HEK293 (cell line): ENCODE measurements at regions not wholly inside any gene's neighbourhood (a gene's known extent, or its start where the extent isn't known, plus 50 kb on each side); places are given as distances from the start of the nearest gene placed in this dataset.

ENCODE experiments used
- CTCF ChIA-PET: fragments of 350-600 bp; formaldehyde crosslinking; extraction: SDS; loops from one replicate; lab custom pipeline; 2021; ENCODE audit warnings: antibody characterized with exemption; lab: Yijun Ruan, JAX
- POLR2A ChIA-PET: fragments of 300-600 bp; formaldehyde crosslinking; extraction: SDS; loops from one replicate; lab custom pipeline; 2020; ENCODE audit warnings: antibody characterized with exemption, inconsistent platforms; lab: Yijun Ruan, JAX
- H3K27ac ChIP-seq: fragments of 200-500 bp; sonication (Bioruptor generic); 2 replicates; pipeline ENCODE4 v1.5.1; 2014; ENCODE audit warnings: low read depth, low read length, control low read depth, inconsistent platforms; ENCODE audit errors: extremely low read depth
- H3K36me3 ChIP-seq, 2 experiments: fragments of 200-500 bp in 1 of 2; sonication (Bioruptor generic) in 1 of 2; 1 replicate in 1 of 2; 2 replicates in 1 of 2; pipeline ENCODE4 v1.5.1; 2014 to 2017; ENCODE audit warnings: inconsistent platforms in 2 of 2, low read length in 2 of 2; ENCODE audit not compliant: control insufficient read depth in 2 of 2, insufficient read depth in 1 of 2
- H3K4me1 ChIP-seq: fragments of 200-500 bp; sonication (Bioruptor generic); 2 replicates; pipeline ENCODE4 v1.5.1; 2014; ENCODE audit warnings: mild to moderate bottlenecking, low read length, inconsistent platforms; ENCODE audit not compliant: control insufficient read depth, insufficient read depth
- H3K4me3 ChIP-seq: 2 replicates; pipeline ENCODE4 v1.5.1; 2011; ENCODE audit warnings: low read depth, mild to moderate bottlenecking, control low read depth, low read length, moderate library complexity
- H3K9me3 ChIP-seq: fragments of 200-500 bp; sonication (Bioruptor generic); 2 replicates; pipeline ENCODE4 v1.5.1; 2014; ENCODE audit warnings: low read depth, low read length, inconsistent platforms; ENCODE audit not compliant: control insufficient read depth, insufficient read depth
- BCL11A ChIP-seq: fragments of 450-650 bp; formaldehyde crosslinking; IDR thresholded peaks from 2 replicates; pipeline ENCODE4 v1.5.1; 2016; ENCODE audit warnings: low read depth, missing biosample characterization, missing genetic modification characterization
- GLIS1 ChIP-seq: fragments of 450-650 bp; formaldehyde crosslinking; IDR thresholded peaks from 2 replicates; pipeline ENCODE4 v1.5.1; 2016; ENCODE audit warnings: missing biosample characterization, missing genetic modification characterization
- SCRT2 ChIP-seq: fragments of 450-650 bp; formaldehyde crosslinking; IDR thresholded peaks from 2 replicates; pipeline ENCODE4 v1.5.1; 2016; ENCODE audit warnings: missing biosample characterization, missing genetic modification characterization
- TSHZ1 ChIP-seq: fragments of 450-650 bp; formaldehyde crosslinking; IDR thresholded peaks from 2 replicates; pipeline ENCODE4 v1.5.1; 2016; ENCODE audit warnings: missing biosample characterization, missing genetic modification characterization, borderline replicate concordance
- YY1 ChIP-seq: fragments of 450-650 bp; formaldehyde crosslinking; IDR thresholded peaks from 2 replicates; pipeline ENCODE4 v1.5.1; 2018; ENCODE audit warnings: missing biosample characterization, missing genetic modification characterization
- YY2 ChIP-seq: fragments of 450-650 bp; formaldehyde crosslinking; IDR thresholded peaks from 2 replicates; pipeline ENCODE4 v1.5.1; 2016; ENCODE audit warnings: missing biosample characterization, missing genetic modification characterization
- ZBTB20 ChIP-seq: fragments of 450-650 bp; formaldehyde crosslinking; IDR thresholded peaks from 2 replicates; pipeline ENCODE4 v1.5.1; 2016; ENCODE audit warnings: missing biosample characterization, missing genetic modification characterization
- ZEB2 ChIP-seq: fragments of 450-650 bp; formaldehyde crosslinking; IDR thresholded peaks from 2 replicates; pipeline ENCODE4 v1.5.1; 2016; ENCODE audit warnings: missing biosample characterization, missing genetic modification characterization
- ZNF112 ChIP-seq: fragments of 450-650 bp; formaldehyde crosslinking; IDR thresholded peaks from 2 replicates; pipeline ENCODE4 v1.5.0; 2017; ENCODE audit warnings: missing biosample characterization, missing genetic modification characterization
- ZNF16 ChIP-seq: fragments of 450-650 bp; formaldehyde crosslinking; IDR thresholded peaks from 2 replicates; pipeline ENCODE4 v1.5.1; 2016; ENCODE audit warnings: low read depth, missing biosample characterization, missing genetic modification characterization
- ZNF2 ChIP-seq: fragments of 450-650 bp; formaldehyde crosslinking; IDR thresholded peaks from 2 replicates; pipeline ENCODE4 v1.5.1; 2016; ENCODE audit warnings: missing biosample characterization, missing genetic modification characterization
- ZNF280C ChIP-seq: fragments of 450-650 bp; formaldehyde crosslinking; IDR thresholded peaks from 2 replicates; pipeline ENCODE4 v1.5.1; 2016; ENCODE audit warnings: missing biosample characterization, missing genetic modification characterization
- ZNF302 ChIP-seq: fragments of 450-650 bp; formaldehyde crosslinking; IDR thresholded peaks from 2 replicates; pipeline ENCODE4 v1.5.1; 2016; ENCODE audit warnings: missing biosample characterization, missing genetic modification characterization, low read depth
- ZNF341 ChIP-seq: fragments of 450-650 bp; formaldehyde crosslinking; IDR thresholded peaks from 2 replicates; pipeline ENCODE4; 2016; ENCODE audit warnings: low read depth, missing biosample characterization, missing genetic modification characterization
- ZNF350 ChIP-seq: fragments of 450-650 bp; formaldehyde crosslinking; IDR thresholded peaks from 2 replicates; pipeline ENCODE4 v1.5.0; 2017; ENCODE audit warnings: missing biosample characterization, mild to moderate bottlenecking, missing genetic modification characterization
- ZNF354C ChIP-seq: fragments of 450-650 bp; formaldehyde crosslinking; IDR thresholded peaks from 2 replicates; pipeline ENCODE4 v1.5.1; 2016; ENCODE audit warnings: missing biosample characterization, missing genetic modification characterization, low read depth, borderline replicate concordance
- ZNF416 ChIP-seq: fragments of 450-650 bp; formaldehyde crosslinking; IDR thresholded peaks from 2 replicates; pipeline ENCODE4 v1.5.1; 2016; ENCODE audit warnings: missing biosample characterization, missing genetic modification characterization
- ZNF544 ChIP-seq: fragments of 450-650 bp; formaldehyde crosslinking; IDR thresholded peaks from 2 replicates; pipeline ENCODE4 v1.5.0; 2017; ENCODE audit warnings: missing biosample characterization, missing genetic modification characterization
- ZNF549 ChIP-seq: fragments of 450-650 bp; IDR thresholded peaks from 2 replicates; pipeline ENCODE4 v1.5.1; 2018; ENCODE audit warnings: missing biosample characterization, missing genetic modification characterization, mild to moderate bottlenecking, inconsistent platforms, moderate library complexity
- ZNF558 ChIP-seq: fragments of 450-650 bp; formaldehyde crosslinking; IDR thresholded peaks from 2 replicates; pipeline ENCODE4 v1.5.1; 2016; ENCODE audit warnings: missing biosample characterization, missing genetic modification characterization
- ZNF561 ChIP-seq: fragments of 450-650 bp; IDR thresholded peaks from 2 replicates; pipeline ENCODE4 v1.5.1; 2018; ENCODE audit warnings: missing biosample characterization, missing genetic modification characterization, borderline replicate concordance
- ZNF639 ChIP-seq: fragments of 450-650 bp; formaldehyde crosslinking; IDR thresholded peaks from 2 replicates; pipeline ENCODE4 v1.5.1; 2016; ENCODE audit warnings: missing biosample characterization, missing genetic modification characterization
- ZNF658 ChIP-seq: fragments of 450-650 bp; formaldehyde crosslinking; IDR thresholded peaks from 2 replicates; pipeline ENCODE4; 2016; ENCODE audit warnings: missing biosample characterization, missing genetic modification characterization
- ZNF76 ChIP-seq: fragments of 450-650 bp; formaldehyde crosslinking; IDR thresholded peaks from 2 replicates; pipeline ENCODE4; 2016; ENCODE audit warnings: low read depth, missing biosample characterization, missing genetic modification characterization, borderline replicate concordance
- ZSCAN23 ChIP-seq: fragments of 450-650 bp; formaldehyde crosslinking; IDR thresholded peaks from 2 replicates; pipeline ENCODE4 v1.5.1; 2016; ENCODE audit warnings: missing biosample characterization, missing genetic modification characterization
- TF ChIP-seq, protein P1 (sequence below): fragments of 450-650 bp; formaldehyde crosslinking; IDR thresholded peaks from 2 replicates; pipeline ENCODE4 v1.5.1; 2017; ENCODE audit warnings: missing biosample characterization, mild to moderate bottlenecking, missing genetic modification characterization, moderate library complexity
- TF ChIP-seq, protein P2 (sequence below): fragments of 450-650 bp; formaldehyde crosslinking; IDR thresholded peaks from 2 replicates; pipeline ENCODE4 v1.5.1; 2017; ENCODE audit warnings: missing biosample characterization, missing genetic modification characterization

DNA sequence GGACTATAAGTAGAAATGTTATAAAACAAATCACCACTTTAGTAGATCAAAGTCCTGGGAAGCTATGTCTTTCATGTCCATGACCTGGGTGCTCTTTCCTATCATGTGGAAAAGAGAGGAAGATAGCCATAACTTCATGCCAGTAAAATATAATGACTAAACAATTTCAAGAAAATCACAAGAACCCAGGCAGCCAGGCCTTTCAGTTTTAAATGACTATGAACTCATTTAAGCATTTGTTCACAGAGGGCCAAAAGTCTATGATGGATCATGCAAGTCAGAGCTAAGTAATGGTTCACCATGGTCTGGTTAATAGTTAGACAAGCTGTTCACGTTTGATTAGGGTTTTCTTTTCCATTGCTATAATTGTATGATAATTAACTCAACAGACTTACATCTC lies 155.8 kb downstream of the PPARGC1A start (continued):
- TF ChIP-seq, protein P1, sequence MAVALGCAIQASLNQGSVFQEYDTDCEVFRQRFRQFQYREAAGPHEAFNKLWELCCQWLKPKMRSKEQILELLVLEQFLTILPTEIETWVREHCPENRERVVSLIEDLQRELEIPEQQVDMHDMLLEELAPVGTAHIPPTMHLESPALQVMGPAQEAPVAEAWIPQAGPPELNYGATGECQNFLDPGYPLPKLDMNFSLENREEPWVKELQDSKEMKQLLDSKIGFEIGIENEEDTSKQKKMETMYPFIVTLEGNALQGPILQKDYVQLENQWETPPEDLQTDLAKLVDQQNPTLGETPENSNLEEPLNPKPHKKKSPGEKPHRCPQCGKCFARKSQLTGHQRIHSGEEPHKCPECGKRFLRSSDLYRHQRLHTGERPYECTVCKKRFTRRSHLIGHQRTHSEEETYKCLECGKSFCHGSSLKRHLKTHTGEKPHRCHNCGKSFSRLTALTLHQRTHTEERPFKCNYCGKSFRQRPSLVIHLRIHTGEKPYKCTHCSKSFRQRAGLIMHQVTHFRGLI (tag by site-specific recombination): no peak
- TF ChIP-seq ZBTB20 (tag by site-specific recombination) (no peak), ZNF280C (tag by site-specific recombination) (no peak), ZNF16 (tag by site-specific recombination) (no peak), BCL11A (tag by site-specific recombination) (no peak)

DNA sequence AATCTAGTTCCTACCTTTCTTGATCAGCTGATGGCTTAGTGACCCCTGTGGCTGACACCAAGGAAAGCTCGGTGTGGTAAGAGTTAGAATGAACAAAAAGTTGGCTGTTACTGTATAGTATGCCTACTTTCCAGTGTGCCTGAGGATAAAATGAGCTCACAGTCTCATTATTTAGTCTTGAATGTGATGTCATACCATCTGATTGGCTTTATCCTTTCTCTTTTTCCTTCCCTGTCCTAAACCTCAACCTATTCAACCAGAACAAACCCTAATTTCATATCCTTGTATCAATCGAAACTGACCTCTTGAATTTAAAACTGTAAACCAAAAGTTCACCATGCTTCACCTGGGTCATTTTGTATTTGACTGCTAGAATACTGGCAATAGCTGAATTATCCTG lies 156.4 kb downstream of the PPARGC1A start:
- POLR2A ChIA-PET: no interaction called here
- Histone ChIP-seq H3K4me1 (no peaks in the 10 kb centered on the region), H3K36me3 (no peaks in the 10 kb centered on the region), H3K9me3 (no peaks in the 10 kb centered on the region), H3K4me3 (no peak overlapping the region), H3K27ac (no peak overlapping the region)
- TF ChIP-seq ZEB2 (tag by site-specific recombination) (no peak), ZNF354C (tag by site-specific recombination) (no peak), ZNF639 (no peak), ZNF416 (tag by site-specific recombination) (no peak), SCRT2 (no peak), ZNF658 (no peak), ZSCAN23 (no peak), ZNF549 (tag by site-specific recombination) (no peak), ZNF2 (tag by site-specific recombination) (no peak), ZNF544 (no peak)
- CTCF ChIA-PET: interaction anchor here (0.7 kb wide), 2 partner anchors 16 to 1260 kb away, joined by 3 to 8 read pairs; no protein-coding TSS in a partner anchor

GRCh38 chr4:23730998-23731397 lies 158.8 kb downstream of the PPARGC1A start:
- POLR2A ChIA-PET: no interaction called here
- Histone ChIP-seq H3K27ac (no peak overlapping the region), H3K4me1 (no peaks in the 10 kb centered on the region)
- TF ChIP-seq SCRT2 (no peak), TSHZ1 (no peak), ZNF558 (tag by site-specific recombination) (no peak), GLIS1 (tag by site-specific recombination) (no peak), YY1 (tag by site-specific recombination) (no peak), ZNF341 (tag by site-specific recombination) (no peak), ZNF76 (tag by site-specific recombination) (no peak), ZNF561 (no peak), ZNF112 (tag by site-specific recombination) (no peak), YY2 (tag by site-specific recombination) (no peak), ZNF302 (tag by site-specific recombination) (no peak), ZNF350 (no peak)
- TF ChIP-seq, protein P2, sequence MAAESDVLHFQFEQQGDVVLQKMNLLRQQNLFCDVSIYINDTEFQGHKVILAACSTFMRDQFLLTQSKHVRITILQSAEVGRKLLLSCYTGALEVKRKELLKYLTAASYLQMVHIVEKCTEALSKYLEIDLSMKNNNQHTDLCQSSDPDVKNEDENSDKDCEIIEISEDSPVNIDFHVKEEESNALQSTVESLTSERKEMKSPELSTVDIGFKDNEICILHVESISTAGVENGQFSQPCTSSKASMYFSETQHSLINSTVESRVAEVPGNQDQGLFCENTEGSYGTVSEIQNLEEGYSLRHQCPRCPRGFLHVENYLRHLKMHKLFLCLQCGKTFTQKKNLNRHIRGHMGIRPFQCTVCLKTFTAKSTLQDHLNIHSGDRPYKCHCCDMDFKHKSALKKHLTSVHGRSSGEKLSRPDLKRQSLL (tag by site-specific recombination): no peak

More at GRCh38 chr4:23730998-23731397, 158.8 kb downstream of the PPARGC1A start:
- H3K9me3 ChIP-seq: no peaks in the 10 kb centered on the region
- no peak overlapping the region for H3K4me3 ChIP-seq
- H3K36me3 ChIP-seq: no peaks in the 10 kb centered on the region
- CTCF ChIA-PET: no interaction called here
